GM19324 (cell line): ENCODE measurements at regions not wholly inside any gene's neighbourhood (a gene's known extent, or its start where the extent isn't known, plus 50 kb on each side); places are given as distances from the start of the nearest gene placed in this dataset.

ENCODE experiments used
- ATAC-seq: cut with Tn5 transposase; IDR thresholded peaks from one replicate; pipeline ENCODE4 v1.9.1; 2021; ENCODE audit warnings: mild to moderate bottlenecking, moderate library complexity; ENCODE audit not compliant: unreplicated experiment, low FRiP score

DNA sequence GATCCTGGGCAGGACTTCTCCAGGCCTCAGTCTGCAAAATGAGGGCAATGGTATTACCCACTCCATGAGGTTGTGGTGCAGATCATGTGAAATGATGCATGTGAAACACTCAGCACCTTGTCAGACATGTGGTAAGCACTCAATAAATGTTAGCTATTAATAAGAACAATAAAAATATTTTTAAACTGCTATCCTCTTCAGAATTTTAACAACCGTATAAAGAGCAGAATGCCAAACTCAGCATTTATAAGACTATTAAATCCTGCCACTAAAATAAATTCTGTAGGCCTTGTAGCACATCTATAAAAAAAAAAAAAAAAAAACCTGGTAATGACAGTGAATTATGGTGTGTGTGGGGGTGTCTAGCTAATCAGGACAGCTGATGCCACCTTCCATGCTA lies 213.9 kb upstream of the UMPS start:
- ATAC-seq = no peak

- no peak for ATAC-seq
Measured at GRCh38 chr3:124517306-124517705, 212.9 kb upstream of the UMPS start.

GRCh38 chr3:124518350-124518749 lies 211.9 kb upstream of the UMPS start:
- no peak for ATAC-seq

- no peak for ATAC-seq
Measured at GRCh38 chr3:124519591-124520194, 210.6 kb upstream of the UMPS start.

- ATAC-seq = no peak
Measured at GRCh38 chr3:124520970-124521369, 209.3 kb upstream of the UMPS start.

DNA sequence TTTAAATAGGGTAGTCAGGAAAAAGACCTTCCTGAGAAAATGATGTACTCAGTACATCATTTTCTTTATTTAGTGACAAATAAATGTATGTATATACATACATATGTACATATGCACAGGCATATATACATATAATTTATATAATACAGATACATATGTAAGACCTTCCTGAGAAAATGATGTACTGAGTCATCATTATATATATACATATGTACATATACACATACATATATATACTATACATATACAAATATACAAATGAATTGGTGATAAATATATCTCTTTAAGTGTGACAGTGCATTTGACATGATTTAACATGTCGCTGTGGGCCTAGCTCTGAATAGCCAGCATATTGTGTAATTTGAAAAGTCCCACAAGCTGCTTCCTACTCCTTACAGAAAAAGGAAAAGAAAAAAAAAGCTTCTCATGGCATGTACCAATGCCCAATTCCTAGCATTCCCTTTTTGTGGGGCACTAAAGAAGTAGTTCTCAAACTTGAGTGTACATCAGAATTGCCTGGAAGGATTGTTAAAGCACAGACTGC lies 208.1 kb upstream of the UMPS start:
- ATAC-seq = no peak

DNA sequence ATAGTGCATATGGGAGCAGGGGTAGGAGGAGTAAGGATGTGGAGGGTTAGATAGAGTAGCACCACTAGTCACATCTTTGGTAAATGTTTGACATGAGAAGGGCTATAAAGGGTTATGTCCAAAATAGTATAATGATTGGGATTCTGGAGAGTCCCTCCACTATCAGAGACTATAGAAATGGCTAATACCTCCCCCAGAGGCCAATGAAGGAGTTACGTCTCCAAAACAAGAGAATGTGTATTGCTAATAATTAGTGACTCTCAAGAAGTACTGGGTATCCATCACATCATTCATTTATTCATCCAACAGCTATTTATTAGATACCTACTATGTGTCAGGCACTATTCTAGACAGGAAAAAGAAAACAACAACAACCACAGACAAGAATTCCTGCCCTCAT lies 203.7 kb upstream of the UMPS start:
- ATAC-seq = no peak

DNA sequence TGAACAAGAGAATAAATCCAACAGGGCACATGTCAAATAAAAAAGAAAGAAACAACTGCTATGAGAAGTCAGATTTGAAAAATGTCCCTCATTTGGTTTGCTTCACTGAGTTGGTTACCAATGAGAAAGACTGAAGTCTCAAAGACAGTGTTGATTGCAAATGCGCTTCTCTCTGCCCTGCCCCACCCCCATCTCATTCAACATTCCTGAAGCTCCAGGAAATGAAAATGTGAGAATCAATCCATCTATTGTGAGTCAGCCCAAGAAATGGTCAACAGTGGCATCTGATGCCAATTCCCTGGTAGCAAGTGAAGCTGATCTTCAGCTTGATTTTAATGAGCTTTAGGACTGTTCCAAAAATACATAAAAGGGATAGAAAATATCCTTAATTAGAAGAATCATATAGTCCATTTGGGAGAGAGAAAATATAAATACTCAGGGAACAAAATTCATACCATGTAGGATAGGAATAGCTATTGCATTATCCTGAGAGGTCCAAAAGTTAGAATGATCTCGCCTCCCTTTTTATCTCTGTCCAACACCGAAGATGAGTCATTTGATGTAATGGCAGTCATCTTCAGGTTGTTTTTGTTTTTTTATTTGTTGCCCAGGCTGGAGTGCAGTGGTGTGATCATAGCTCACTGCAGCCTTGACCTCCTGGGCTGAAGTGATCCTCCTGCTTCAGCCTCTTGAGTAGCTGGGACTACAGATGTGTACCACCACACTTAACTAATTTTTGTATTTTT lies 200.3 kb upstream of the UMPS start:
- ATAC-seq = no peak

GRCh38 chr3:124530916-124531315 lies 199.3 kb upstream of the UMPS start:
- ATAC-seq = no peak

DNA sequence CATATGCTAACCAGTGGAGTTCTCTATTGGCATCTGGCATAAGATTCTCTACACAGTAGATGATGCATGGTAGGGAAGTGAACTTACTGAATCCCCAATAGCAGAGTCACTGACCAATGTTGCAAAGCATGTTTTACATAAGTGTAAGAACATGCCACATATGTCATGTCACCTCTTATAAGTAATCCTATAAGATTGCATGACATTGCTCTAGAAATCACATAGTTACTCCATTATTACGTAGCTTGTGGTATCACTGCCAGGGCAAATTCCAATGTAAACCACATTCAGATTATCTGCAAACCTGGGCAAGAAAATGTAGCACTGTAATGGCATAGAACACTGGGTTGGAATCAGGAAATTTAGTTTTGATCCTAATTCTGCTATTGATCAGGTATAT lies 198.2 kb upstream of the UMPS start:
- ATAC-seq = no peak

DNA sequence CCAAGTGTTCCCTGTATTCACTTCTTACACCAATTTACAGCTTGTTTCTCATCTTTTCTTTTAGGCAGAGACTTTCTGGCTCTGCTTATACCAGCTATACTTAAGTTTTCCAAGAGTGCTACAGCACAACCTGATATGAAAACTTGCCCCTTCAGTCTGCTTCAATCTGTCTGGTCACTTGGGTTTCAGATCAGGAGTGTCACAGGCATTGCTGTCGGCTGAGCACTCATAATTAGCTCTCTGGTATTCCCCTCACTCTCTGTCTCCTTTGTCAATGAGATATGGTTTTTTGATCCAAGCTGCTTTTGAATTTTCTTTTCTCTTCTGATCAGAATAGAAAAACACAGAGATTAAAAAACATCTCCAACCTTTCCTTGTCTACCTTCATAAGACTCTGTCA lies 194.9 kb upstream of the UMPS start:
- ATAC-seq = no peak

GRCh38 chr3:124540550-124541211 lies 189.6 kb upstream of the UMPS start:
- ATAC-seq = no peak

DNA sequence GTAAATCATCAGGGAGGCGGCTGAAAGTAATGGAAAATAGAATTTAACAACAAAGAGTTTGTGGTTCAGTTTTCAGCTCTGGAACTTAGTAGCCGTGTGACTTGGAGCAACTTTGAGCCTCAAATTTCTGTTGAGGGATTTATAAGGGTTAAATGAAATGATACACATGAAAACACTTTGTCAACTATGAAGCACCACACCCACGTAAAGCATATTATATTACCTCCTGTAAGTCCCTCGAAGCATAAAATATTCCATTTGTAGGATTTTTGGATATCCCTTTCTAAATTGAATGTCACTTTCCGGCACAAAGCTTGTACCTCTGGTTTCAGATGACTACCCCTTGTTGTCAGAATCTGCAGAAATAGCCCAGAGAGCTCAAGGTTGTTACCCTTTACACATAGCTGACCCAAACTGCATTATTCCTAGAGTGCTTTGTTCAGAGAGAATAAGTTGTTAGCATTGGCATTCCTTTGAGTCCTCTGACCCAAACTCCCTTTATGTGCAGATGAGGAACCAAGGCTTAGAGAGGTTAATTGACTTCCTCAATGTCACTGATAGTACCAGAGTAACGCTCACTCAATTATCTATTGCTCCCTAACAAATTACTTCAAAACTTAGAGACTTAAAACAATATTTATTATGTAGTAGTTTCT lies 187.9 kb upstream of the UMPS start:
- no peak for ATAC-seq

- no peak for ATAC-seq
Measured at GRCh38 chr3:124545891-124546290, 184.4 kb upstream of the UMPS start.

DNA sequence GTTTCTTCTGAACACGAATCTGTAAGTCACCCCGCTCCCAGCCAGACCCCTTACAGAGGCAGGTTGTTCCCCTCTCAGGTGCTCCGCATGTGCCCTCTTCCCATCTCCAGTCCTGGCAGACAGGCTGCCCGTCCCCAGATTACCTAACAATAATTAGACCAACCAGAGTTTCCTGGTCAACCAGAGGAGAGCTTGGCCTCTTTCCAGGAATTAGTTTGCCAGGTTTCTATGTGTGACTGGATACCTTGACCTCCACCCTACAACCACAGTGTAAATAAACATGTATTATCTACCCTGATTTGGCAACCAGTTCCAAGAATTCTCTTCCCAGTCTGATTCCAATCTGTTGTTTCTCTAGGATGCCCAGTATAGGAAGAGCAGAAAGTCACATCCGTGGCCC lies 178.0 kb upstream of the UMPS start:
- ATAC-seq = no peak

DNA sequence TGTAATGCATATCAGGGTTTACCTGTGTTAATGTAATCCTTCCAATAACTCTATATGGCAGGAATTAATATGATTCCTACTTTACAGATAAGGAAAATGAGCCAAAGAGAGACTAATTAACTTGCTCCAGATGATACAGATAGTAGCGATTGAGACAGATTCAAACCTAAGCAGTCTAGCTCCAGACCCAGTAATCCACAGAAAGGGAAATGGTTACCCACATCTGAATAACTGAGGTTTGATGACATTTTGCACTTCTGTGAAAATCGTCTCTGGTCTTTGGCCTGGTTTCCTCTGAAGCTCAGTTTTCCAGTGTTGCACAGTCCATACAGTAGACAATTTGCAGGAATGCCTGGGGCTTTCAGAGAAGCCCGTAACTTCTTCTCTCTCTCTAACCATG lies 177.1 kb upstream of the UMPS start:
- no peak for ATAC-seq

GRCh38 chr3:124556636-124557035 lies 173.6 kb upstream of the UMPS start:
- ATAC-seq = no peak

- ATAC-seq = no peak
Measured at GRCh38 chr3:124557433-124558232, 172.6 kb upstream of the UMPS start.

DNA sequence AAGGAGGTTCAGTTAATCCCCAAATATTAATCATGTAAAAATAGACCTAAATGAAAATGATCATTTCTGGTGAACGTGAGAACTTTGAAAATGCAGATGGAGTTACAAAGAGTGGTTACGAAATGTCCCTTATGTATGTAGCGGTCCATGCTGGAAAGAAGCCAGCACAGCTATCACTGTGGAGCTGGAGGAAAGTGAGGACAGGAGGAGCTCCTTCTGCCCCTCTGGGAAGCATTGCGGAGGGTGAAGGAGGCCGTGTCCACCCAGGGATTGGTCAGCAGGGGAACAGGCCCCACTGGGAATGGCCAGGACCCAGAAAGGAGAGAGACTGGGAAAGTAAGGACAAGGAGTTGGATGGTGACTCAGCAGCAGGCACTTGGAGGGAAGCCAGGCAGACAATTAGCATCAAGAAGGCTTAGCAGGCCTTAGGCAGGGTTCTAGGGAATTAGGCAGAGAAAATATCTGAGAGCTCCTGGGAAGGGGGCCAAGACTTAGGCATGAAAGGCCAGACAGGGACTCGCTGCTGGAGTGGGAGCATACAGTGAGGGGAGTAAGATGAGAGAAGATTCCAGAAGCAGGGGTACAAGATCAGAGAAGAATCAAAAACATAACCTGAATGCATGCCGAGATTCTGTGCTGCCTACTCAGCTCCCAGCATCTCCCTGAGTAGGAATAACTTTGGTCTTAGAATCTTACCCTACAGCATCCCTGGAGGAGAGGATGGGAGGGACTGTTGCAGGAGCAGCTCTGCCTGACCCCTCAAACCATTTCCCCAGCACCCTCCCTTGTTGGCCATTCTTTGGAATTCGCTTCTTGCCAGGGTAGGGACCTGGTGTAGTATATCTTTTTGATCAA lies 171.0 kb upstream of the UMPS start:
- ATAC-seq = no peak
